ENCODE measurements at regions not wholly inside any gene's neighbourhood (a gene's known extent, or its start where the extent isn't known, plus 50 kb on each side); places are given as distances from the start of the nearest gene placed in this dataset.

DNA sequence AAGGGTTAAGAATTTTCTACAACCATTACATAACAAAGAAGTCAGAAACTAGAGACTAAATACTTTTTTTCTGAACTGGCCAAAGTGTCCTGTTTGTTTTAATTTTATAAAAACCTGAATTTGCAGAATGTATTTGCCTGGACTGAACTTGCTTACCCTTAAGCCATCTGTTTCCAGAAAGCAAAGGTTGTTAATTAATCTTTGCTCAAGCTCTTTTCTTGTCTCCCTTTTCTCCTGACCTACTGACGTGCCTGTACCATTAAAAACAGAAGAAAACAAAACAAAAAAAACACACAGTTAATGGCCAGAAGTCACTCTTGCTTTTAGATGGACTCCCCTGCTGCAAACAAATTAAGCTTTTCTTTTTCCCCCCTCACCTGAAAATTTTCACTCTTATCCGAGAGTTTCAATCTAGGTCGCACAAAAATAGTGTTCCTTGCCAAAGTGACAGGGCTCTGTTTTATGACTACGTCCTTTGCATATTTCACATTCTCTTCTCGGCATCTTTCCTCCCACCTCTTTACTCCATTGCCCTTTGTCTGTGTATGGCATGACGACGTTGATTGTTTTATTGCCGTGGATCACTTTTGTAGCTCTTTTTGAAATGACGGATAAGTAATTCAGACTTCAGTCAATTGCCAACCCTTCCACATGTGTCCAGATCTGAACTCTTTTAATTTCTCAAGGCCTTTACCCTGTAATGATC lies 333.8 kb upstream of the GRIN3A start:
- ChIA-PET POLR2A (ENCODE audit: partially characterized antibody) (no interaction called here), CTCF (ENCODE audit: partially characterized antibody) (no interaction called here)
- H3K9ac ChIP-seq (replicated peaks in 1 of 4; ENCODE audit: extremely low read depth in 1 of 4, low read depth in 3 of 4, low read length in 3 of 4) = no peak overlapping the region
- H3K4me1 ChIP-seq (replicated peaks in 1 of 4; ENCODE audit: control insufficient read depth in 3 of 4, insufficient read depth in 4 of 4, low read length in 3 of 4) = no peaks in the 10 kb centered on the region
- H3K4me3 ChIP-seq (ENCODE audit: extremely low read depth in 1 of 4, insufficient read depth in 2 of 4, low read depth in 3 of 4, low read length in 4 of 4) = no peak overlapping the region
- H3K14ac ChIP-seq (ENCODE audit: insufficient read length) = no peak overlapping the region
- WGBS, 2 experiments (ENCODE audit: extremely low coverage in 1 of 2, insufficient coverage in 1 of 2, insufficient read length in 1 of 2, insufficient replicate concordance in 2 of 2, low coverage in 1 of 2, low lambda C conversion rate in 2 of 2, missing lambda C conversion rate in 1 of 2) = 73% methylated on average over 9 of the region's 9 CpGs; no CpG with 5 or more reads in 1 of the 2 experiments
- peak overlapping the region; percentile 77; the same call in 1 of the 2 replicates for H2AFZ ChIP-seq (ENCODE audit: low read length)
- no peak overlapping the region for H2BK120ac ChIP-seq (replicated peaks; ENCODE audit: low read depth, low read length)
- no peak overlapping the region for H2BK5ac ChIP-seq (ENCODE audit: low read depth, low read length)
- H3K23me2 ChIP-seq (ENCODE audit: low read depth, low read length) = no peaks in the 10 kb centered on the region
- H2BK12ac ChIP-seq (ENCODE audit: low read depth, low read length) = no peak overlapping the region
- no peak overlapping the region for H2AK5ac ChIP-seq (ENCODE audit: low read depth, low read length)
- no peak overlapping the region for H3K27ac ChIP-seq (ENCODE audit: low read depth, low read length)
- H4K8ac ChIP-seq (ENCODE audit: extremely low read depth, insufficient read depth, low read length) = no peak overlapping the region
- no peak overlapping the region for H2BK20ac ChIP-seq (ENCODE audit: low read length)
- no peak overlapping the region for H3K56ac ChIP-seq (replicated peaks; ENCODE audit: insufficient read length, low read depth, low read length)
- no peak for DNase-seq (ENCODE audit: low read depth in 1 of 2, low spot score in 2 of 2)
- H3K4ac ChIP-seq (replicated peaks; ENCODE audit: insufficient read length, low read depth, low read length) = no peak overlapping the region
- no peaks in the 10 kb centered on the region for H3K79me1 ChIP-seq (ENCODE audit: low read depth, low read length)
- H3K9me3 ChIP-seq (ENCODE audit: insufficient read depth in 2 of 2, low read depth in 1 of 2, low read length in 1 of 2) = peaks cover 0 to 1% of the 10 kb centered on the region in 2 experiments; a peak in 2 of 4 replicates
- no peaks in the 10 kb centered on the region for H3K36me3 ChIP-seq (ENCODE audit: control insufficient read depth in 2 of 4, insufficient read depth in 4 of 4, low read length in 3 of 4)
- no peak overlapping the region for H4K5ac ChIP-seq (ENCODE audit: insufficient read length, low read depth, low read length)
- H3K23ac ChIP-seq (ENCODE audit: insufficient read length) = no peak overlapping the region
- no peaks in the 10 kb centered on the region for H3K79me2 ChIP-seq (ENCODE audit: control insufficient read depth in 1 of 2, insufficient read depth in 2 of 2, low read length in 2 of 2)
- FAIRE-seq = no peak
- H4K91ac ChIP-seq (replicated peaks; ENCODE audit: insufficient read length, low read length) = no peak overlapping the region
- H2BK15ac ChIP-seq (ENCODE audit: low read length) = no peak overlapping the region
- no peak overlapping the region for H3K18ac ChIP-seq (ENCODE audit: extremely low read depth, low read length)
- no peaks in the 10 kb centered on the region for H3K27me3 ChIP-seq (replicated peaks in 1 of 4; ENCODE audit: control insufficient read depth in 3 of 4, extremely low read depth in 1 of 4, insufficient read depth in 3 of 4, low read length in 3 of 4)
- H3K4me2 ChIP-seq (ENCODE audit: insufficient read depth in 1 of 2, low read depth in 2 of 2, low read length in 2 of 2) = no peak overlapping the region
- H4K20me1 ChIP-seq (replicated peaks in 1 of 2; ENCODE audit: control insufficient read depth in 1 of 2, insufficient read depth in 2 of 2, low read length in 2 of 2) = no peaks in the 10 kb centered on the region
- TF ChIP-seq JUN (IDR thresholded peaks at IDR 0.05; ENCODE audit: low read depth, low read length) (no peak), KDM1A (IDR thresholded peaks at IDR 0.05; ENCODE audit: borderline replicate concordance, low read length) (no peak), CTBP2 (IDR thresholded peaks at IDR 0.05; ENCODE audit: borderline replicate concordance, insufficient read depth, insufficient read length, low read length) (no peak), SIN3A (conservative IDR thresholded peaks at IDR 0.05 in 1 of 2, IDR thresholded peaks at IDR 0.05 in 1 of 2; ENCODE audit: low read depth in 1 of 2, low read length in 2 of 2) (no peak), SRF (IDR thresholded peaks at IDR 0.05; ENCODE audit: low read depth, low read length) (no peak), BRCA1 (IDR thresholded peaks at IDR 0.05; ENCODE audit: low read depth, low read length) (no peak), CREB1 (IDR thresholded peaks at IDR 0.05) (no peak), TCF12 (IDR thresholded peaks at IDR 0.05; ENCODE audit: low read depth, low read length) (no peak), EZH2 (IDR thresholded peaks at IDR 0.05; ENCODE audit: low read depth, low read length, severe bottlenecking) (no peak), TAF1 (IDR thresholded peaks at IDR 0.05; ENCODE audit: low read depth, low read length) (no peak), GTF2F1 (IDR thresholded peaks at IDR 0.05; ENCODE audit: borderline replicate concordance, low read depth, low read length) (no peak), SIRT6 (IDR thresholded peaks at IDR 0.05; ENCODE audit: low read length) (no peak)
- TF ChIP-seq, protein P1, sequence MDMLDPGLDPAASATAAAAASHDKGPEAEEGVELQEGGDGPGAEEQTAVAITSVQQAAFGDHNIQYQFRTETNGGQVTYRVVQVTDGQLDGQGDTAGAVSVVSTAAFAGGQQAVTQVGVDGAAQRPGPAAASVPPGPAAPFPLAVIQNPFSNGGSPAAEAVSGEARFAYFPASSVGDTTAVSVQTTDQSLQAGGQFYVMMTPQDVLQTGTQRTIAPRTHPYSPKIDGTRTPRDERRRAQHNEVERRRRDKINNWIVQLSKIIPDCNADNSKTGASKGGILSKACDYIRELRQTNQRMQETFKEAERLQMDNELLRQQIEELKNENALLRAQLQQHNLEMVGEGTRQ (IDR thresholded peaks at IDR 0.05; ENCODE audit: low read length) = no peak

Data from H1 (cell line).